GM12891 (cell line): ENCODE measurements at regions not wholly inside any gene's neighbourhood (a gene's known extent, or its start where the extent isn't known, plus 50 kb on each side); places are given as distances from the start of the nearest gene placed in this dataset.

ENCODE experiments used
- PAX5 ChIP-seq: IDR thresholded peaks from 2 replicates; pipeline ENCODE4 v1.6.1; 2011; ENCODE audit warnings: low read length, moderate library complexity, mild to moderate bottlenecking; ENCODE audit not compliant: insufficient read depth, severe bottlenecking
- POLR2A ChIP-seq: IDR thresholded peaks from 2 replicates; pipeline ENCODE4 v1.6.1; 2011; ENCODE audit warnings: low read depth, low read length, control low read depth
- POLR2AphosphoS5 ChIP-seq: IDR thresholded peaks from 2 replicates; pipeline ENCODE4 v1.6.1; 2011; ENCODE audit warnings: low read depth, low read length, control low read depth
- POU2F2 ChIP-seq: IDR thresholded peaks from 2 replicates; pipeline ENCODE4 v1.6.1; 2011; ENCODE audit warnings: low read depth, mild to moderate bottlenecking, control low read depth, low read length, moderate library complexity
- SPI1 ChIP-seq: IDR thresholded peaks from 2 replicates; pipeline ENCODE4 v1.6.1; 2011; ENCODE audit warnings: low read depth, low read length, control low read depth
- TAF1 ChIP-seq: IDR thresholded peaks from 2 replicates; pipeline ENCODE4 v1.6.1; 2011; ENCODE audit warnings: low read depth, low read length, control low read depth

DNA sequence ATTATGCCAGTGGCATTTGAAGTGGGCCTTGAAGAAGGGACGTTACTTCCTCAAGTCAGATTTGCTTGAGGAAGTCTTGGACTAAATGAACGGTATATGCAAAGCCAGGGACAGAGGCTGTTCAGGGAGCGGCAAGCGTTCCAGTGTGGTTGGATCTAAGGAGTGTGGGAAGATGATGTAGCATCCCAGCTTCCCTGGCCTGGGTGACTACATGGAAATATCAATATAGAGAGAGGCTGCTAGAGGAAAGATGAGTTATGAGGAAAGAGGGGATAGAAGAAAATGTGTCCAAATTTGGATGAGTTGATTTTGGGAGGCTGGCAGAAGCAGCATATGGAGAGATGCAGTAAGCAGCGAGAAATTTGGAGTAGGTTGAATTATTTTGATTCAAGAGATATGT, 432.5 kb upstream of the TENM3 start:
- no peak for TF ChIP-seq POLR2A
- TF ChIP-seq POLR2AphosphoS5, result no peak
- TF ChIP-seq TAF1, result no peak
- TF ChIP-seq SPI1, result no peak
- no peak for TF ChIP-seq POU2F2
- no peak for TF ChIP-seq PAX5
